ENCODE measurements at regions not wholly inside any gene's neighbourhood (a gene's known extent, or its start where the extent isn't known, plus 50 kb on each side); places are given as distances from the start of the nearest gene placed in this dataset.

DNA sequence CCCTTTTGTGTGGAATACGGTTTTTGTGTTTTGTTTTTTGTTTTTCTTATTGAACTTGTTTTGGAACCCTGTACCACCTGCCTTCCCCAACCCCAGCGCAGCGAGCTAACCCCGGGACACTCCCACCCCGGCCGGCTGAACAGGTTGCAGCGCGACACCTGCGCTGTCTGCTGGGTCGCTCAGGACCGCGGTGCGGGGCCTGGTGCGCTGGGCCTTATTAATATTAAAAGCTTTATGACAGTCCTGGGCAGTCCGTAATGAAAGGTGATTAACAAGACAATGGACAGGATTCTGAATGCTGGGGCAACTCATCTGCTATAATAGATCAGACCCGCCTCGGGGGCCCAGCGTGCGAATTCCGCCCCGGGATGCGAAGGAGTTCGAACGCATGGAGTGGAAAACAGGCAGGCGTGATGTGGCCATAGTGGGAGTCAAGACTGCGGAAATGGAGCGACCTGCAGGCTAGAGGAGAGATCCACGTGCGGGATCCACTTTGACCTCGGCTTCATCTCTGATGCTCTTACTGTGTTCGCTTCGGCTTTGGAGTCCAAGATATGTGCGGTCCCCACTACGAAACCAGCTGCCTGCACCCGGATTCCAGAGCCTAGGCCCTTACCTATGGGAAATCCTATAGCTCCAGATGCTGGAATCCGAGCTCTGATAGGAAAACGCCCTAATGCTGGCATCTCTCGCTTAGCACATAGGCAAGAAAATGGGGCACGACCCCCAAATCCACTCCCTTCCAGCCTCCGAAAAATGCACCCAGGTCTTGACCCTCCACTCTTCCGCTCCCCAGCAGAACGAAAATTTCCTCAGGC lies 69.0 kb upstream of the TMEM33 start:
- intact Hi-C loops (cut with DNase I), result no loop called here
- DNase-seq, result no peak

GRCh38 chr4:41865306-41865980 lies 69.8 kb upstream of the TMEM33 start:
- intact Hi-C loops (cut with DNase I), result no loop called here
- no peak for DNase-seq

GRCh38 chr4:41859087-41859486 lies 76.1 kb upstream of the TMEM33 start:
- DNase-seq, result no peak
- intact Hi-C loops (cut with DNase I), result no loop called here

DNA sequence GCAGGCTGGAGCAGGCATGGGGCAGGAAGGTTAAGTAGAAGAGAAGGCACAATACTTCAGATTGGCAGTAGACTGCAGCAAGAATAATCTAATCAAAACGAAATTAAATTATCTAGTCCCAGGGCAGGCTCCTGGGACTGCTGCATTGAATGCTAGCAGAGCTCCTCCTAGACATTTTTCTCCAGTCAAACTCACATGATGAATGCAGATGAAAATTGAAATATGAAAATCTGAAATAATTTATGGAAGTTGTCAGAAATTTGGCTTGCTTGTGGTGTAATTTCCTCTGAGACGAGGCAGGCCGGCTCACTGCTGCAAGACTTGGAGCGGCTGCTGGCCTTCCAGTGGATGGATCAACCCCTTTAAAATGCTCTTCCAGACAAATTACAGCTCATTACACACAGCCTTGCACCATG lies 78.0 kb upstream of the TMEM33 start:
- DNase-seq, result no peak
- intact Hi-C loops (cut with DNase I), result no loop called here

GRCh38 chr4:41856797-41857196 lies 78.4 kb upstream of the TMEM33 start:
- intact Hi-C loops (cut with DNase I), result no loop called here
- DNase-seq, result no peak

DNA sequence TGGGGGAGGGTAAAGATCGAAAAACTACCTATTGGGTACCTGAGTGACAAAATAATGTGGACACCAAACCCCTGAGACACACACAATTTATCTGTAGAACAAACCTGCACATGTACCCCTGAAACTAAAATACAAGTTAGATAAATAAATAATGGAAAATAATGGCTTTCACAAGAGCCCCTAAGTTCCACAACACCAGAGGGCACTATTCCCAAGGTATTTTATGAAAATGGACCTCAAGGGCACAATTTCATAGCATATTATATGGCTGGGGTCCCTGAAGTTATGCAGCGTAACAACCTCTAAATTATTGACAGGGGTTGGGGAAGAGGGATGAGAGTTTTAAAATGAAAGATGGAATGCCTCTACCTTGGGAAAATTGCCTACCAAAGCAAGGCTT lies 81.3 kb upstream of the TMEM33 start:
- DNase-seq, result no peak
- intact Hi-C loops (cut with DNase I), result no loop called here

GRCh38 chr4:41852229-41852628 lies 83.0 kb upstream of the TMEM33 start:
- DNase-seq, result no peak
- intact Hi-C loops (cut with DNase I), result no loop called here

DNA sequence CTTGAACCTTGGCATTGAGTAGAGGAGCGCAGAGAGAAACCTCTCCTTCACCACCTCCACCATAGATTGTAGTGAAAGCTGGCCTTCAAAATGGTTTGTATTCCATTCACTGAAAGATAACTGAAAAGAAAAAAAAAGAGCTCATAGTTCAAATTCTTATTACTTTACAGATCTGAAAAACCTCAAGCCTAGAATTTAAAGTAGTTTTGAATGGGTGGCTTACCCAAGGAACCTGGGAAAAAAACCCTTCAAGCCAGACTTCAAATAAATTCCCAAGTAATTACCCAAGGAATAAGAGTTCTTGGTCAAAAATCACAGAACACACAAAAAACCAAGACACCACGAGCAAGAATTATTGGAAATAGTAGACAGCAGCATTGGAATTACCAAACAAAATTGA lies 83.6 kb upstream of the TMEM33 start:
- no peak for DNase-seq
- intact Hi-C loops (cut with DNase I), result no loop called here

DNA sequence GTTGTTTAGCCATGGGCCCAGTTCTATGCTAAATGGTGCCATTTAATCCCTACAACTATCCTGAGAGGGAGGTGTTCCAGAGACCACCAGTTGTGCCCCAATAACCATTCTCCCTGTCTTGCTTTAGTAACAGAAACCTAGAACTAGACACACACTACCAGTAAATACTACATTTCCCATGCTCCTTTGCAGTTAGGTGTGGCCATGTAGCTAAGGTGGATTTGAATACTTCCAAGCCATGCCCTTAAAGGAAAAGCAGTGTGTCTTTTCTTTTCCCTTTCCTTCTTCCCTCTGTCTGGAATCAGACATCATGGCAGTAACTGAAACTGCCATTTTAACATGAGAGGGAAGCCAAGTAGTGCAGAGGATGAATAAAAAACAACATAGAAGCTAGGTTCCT lies 90.9 kb upstream of the TMEM33 start:
- no peak for DNase-seq

GRCh38 chr4:41839916-41840854 lies 91.7 kb upstream of the PHOX2B start:
- intact Hi-C loops (cut with DNase I), result no loop called here
- DNase-seq, result no peak

More for the DNA sequence above, 90.9 kb upstream of the TMEM33 start:
- intact Hi-C loops (cut with DNase I), result no loop called here

DNA sequence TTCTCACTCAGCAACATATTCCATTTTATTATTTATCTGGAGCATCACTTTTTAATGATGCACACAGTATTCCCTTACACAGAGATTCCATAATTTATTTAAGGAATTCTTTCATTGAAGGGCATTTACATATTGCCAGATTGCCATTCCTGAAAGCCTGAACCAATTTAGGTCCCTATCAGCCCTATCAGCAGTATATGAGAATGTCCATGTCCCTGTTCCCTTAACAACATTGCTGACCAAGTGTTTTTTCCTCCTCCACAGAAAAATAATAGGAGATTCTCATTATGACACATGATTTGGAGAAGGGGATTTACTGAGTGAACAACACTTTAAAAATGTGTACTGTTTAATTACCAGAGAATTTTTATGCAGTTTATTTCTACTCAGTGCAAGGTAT lies 90.1 kb upstream of the PHOX2B start:
- no peak for DNase-seq
- intact Hi-C loops (cut with DNase I), result no loop called here

- intact Hi-C loops (cut with DNase I), result no loop called here
- no peak for DNase-seq
These were observed 86.9 kb upstream of the PHOX2B start for GRCh38 chr4:41835321-41835995.

GRCh38 chr4:41832961-41833360 lies 84.4 kb upstream of the PHOX2B start:
- intact Hi-C loops (cut with DNase I), result no loop called here

DNA sequence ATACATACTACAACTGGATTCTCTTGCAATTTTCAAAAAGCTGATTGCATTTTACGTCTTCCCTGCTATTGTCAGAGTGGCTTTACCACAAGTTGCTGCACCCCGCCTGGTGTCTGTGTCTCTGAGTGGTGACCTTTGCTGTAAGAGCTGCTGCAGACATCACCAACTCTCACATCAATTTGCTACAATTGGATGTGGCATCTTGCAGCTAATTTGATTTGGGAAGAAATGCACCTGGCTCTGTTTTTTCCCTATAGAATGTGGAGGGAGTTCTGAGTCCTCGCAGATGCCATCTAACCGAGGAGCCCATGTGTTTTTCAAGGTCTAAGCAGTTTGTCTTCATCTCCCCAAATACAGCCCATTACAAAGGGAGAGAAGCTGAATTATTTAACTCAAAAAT lies 73.8 kb upstream of the PHOX2B start:
- no peak for DNase-seq
- intact Hi-C loops (cut with DNase I), result no loop called here

More at GRCh38 chr4:41832961-41833360, 84.4 kb upstream of the PHOX2B start:
- DNase-seq, result no peak

DNA sequence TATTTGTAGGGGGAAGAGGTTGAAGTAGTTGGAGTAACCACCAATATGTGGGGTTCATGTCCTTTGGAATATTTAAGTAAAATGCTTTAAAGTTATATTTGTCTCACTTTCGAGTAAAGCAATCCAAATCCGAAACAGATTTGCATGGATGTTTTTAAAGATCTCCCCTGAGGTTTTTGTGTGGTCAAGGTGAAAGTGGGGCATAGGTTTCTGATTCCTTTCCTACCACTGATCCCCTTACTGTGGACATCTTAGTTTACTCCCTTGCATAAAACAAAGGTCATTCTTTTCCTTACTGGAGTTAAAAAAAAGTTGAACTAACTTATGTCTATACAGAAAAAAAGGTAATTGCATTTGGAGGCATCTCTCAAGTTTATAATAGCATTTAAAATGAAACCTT lies 71.9 kb upstream of the PHOX2B start:
- DNase-seq, result no peak
- intact Hi-C loops (cut with DNase I), result no loop called here

DNA sequence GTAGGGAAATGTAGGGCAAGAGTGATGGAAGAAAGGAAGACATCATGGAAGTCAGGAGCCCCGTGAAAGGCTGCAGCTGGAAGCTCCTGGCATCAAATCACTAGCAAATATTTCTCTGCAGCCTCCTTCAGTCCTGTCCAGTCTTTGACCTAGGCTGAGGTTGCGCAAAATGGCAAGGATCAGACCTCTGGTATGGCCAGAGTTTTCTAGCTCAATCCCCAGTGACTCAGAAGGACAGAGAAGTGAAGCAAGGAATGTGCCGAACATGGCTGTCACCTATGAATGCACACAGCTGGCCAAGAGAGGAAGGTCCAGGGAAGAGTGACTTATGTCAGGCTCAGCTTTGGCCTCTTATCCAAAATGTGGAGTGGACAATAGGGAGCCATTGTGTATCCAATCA lies 71.1 kb upstream of the PHOX2B start:
- no peak for DNase-seq
- intact Hi-C loops (cut with DNase I), result no loop called here

- intact Hi-C loops (cut with DNase I), result no loop called here
- DNase-seq, result peak in 10 of 42 donors; percentile 4 to 77 (median 17)
These were observed 66.9 kb upstream of the PHOX2B start for GRCh38 chr4:41815473-41815872.

DNA sequence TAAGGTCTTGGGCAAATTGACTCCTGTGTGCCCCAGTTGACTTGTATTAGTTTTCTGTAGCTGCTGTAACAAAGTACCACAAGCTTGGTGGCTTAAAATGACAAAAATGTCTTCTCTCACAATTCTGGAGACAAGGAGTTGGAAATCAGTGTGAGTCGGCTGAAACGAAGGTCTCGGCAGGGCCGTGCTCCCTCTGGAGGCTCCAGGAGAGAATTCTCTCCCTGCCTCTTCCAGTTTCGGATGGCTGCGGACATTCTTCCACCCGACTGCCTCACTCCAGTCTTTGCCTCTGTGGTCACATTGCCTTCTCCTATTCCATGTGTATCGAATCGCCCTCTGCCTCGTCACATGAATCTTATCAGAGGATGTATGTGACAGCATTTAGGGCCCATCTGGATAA lies 66.0 kb upstream of the PHOX2B start:
- intact Hi-C loops (cut with DNase I), result no loop called here
- peak in 16 of 42 donors; percentile 4 to 42 (median 13) for DNase-seq

GRCh38 chr4:41806807-41807206 lies 58.3 kb upstream of the PHOX2B start:
- intact Hi-C loops (cut with DNase I), result no loop called here
- no peak for DNase-seq
